Stomach (tissue), 4 donors: ENCODE measurements at regions not wholly inside any gene's neighbourhood (a gene's known extent, or its start where the extent isn't known, plus 50 kb on each side); places are given as distances from the start of the nearest gene placed in this dataset.

ENCODE experiments used
- CTCF ChIP-seq, 7 experiments: fragments of 450-650 bp in 4 of 7; fragments of 200-600 bp in 3 of 7; sonication (generic) in 3 of 7; IDR thresholded peaks; one replicate each; pipeline ENCODE4 v1.5.1; 2016 to 2019; ENCODE audit warnings: antibody characterized with exemption in 7 of 7, control low read depth in 2 of 7, mild to moderate bottlenecking in 1 of 7
- EP300 ChIP-seq: sonication (generic); formaldehyde crosslinking; IDR thresholded peaks from one replicate; pipeline ENCODE4 v1.6.1; 2017; ENCODE audit warnings: antibody characterized with exemption
- POLR2A ChIP-seq, 4 donors: fragments of 450-650 bp; IDR thresholded peaks; one replicate each; pipeline ENCODE4 v1.6.1; 2016; ENCODE audit warnings: antibody characterized with exemption in 4 of 4, control low read depth in 2 of 4, mild to moderate bottlenecking in 1 of 4, moderate library complexity in 1 of 4
- POLR2AphosphoS5 ChIP-seq, 3 donors: sonication (generic); formaldehyde crosslinking; IDR thresholded peaks; one replicate each; pipeline ENCODE4 v1.6.1; 2016; ENCODE audit warnings: antibody characterized with exemption in 3 of 3

- TF ChIP-seq CTCF (IDR thresholded peaks at IDR 0.05), result no peak
- no peak for TF ChIP-seq POLR2A (IDR thresholded peaks at IDR 0.05)
- TF ChIP-seq POLR2AphosphoS5 (IDR thresholded peaks at IDR 0.05), result no peak
- no peak for TF ChIP-seq EP300
Measured at GRCh38 chr1:184300446-184300845, 86.4 kb upstream of the C1orf21 start.
